DMS79 treated with DMSO at 0.1 percent for 48 hours (cell line): ENCODE measurements at regions not wholly inside any gene's neighbourhood (a gene's known extent, or its start where the extent isn't known, plus 50 kb on each side); places are given as distances from the start of the nearest gene placed in this dataset.

Experiments used
- DNase-seq: peaks from one replicate; lab custom pipeline; 2025; lab: John Stamatoyannopoulos, UW

DNA sequence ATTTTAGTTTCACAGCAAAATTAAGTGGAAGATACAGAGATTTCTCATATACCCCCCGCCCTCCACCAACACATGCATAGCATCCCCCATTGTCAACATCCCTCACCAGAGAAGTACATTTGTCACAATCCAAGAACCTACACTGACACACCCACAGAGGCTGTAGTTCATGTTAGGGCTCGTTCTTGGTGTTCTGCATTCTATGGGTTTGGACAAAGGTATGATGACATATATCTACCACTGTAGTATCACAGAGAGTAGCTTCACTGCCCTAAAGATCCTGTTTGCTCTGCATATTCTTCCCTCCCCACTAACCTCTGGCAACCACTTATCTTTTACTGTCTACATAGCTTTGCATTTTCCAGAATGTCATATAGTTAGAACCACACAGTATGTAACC, 444.6 kb upstream of the DCN start:
- no peak for DNase-seq

DNA sequence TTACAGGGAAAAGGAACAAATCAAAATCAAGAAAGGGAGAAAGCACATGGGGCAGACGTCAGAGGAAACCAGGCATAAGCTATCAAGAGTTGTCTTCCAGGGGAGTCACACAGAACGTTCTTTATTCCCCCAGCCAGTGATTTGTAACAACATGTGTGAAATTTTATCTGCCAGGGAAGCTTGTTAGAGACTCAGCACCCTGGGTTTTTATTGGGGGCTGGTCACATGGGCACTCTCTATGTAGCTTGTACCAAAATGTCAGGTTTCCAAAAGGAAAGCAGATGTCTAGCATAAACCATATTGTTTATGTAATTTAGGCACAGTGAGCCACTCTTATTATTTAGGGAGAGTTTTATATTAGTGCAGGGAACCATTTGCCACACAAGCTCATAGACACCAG, 440.4 kb upstream of the DCN start:
- DNase-seq, result no peak

DNA sequence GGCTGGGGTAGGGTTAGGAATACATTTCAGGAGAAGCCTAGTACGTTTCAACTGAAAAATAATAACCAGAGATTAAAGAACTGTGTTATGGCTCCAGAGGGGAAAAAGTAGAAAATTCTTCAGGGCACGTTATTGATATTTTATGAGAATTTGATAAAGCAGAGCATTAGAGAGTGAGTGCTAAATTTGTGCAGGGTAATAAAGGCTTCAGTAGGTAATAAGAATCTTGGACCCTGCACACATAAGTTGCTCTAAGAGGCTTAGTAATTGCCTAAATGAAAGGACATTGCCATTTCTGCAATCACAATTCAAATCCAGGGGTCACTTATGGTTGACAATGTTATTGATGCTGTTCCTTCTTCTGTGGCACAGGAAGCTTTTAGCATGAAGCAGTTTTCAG, 439.4 kb upstream of the DCN start:
- no peak for DNase-seq

DNA sequence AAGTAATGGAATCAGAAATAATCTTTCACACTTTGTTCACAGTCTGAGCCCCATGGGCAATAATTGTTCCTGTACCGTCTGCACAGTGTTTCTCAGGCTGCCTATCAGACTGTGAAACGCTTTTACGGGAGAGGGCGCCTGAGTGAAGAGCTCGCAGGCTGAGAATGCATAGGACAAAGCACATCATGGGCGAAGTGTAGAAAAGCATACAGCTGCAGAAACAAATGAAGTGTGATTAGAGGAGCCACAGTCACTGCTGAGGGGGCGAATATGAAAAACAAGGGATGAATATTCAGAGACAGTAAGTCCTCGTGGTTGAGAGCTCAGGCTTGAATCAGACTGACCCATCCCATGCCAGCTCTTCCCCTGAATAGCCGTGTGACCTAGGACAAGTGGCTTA, 438.4 kb upstream of the DCN start:
- no peak for DNase-seq

DNA sequence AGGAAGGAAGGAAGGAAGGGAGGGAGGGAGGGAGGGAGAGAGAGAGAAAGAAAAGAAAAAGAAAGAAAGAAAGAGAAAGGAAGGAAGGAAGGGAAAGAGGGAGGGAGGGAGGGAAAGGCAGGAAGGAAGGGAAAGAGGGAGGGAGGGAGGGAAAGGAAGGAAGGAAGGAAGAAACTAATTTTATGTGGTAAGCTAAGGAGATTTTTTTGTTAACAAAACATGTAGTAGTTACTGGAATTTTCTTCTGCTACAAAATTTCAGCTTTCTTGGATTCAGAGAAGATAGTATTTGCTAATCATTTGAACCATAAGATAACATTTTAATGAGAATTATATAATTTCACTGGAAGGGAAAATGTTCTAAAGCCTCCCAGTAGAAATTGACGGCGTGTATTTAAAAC, 437.8 kb upstream of the DCN start:
- no peak for DNase-seq

DNA sequence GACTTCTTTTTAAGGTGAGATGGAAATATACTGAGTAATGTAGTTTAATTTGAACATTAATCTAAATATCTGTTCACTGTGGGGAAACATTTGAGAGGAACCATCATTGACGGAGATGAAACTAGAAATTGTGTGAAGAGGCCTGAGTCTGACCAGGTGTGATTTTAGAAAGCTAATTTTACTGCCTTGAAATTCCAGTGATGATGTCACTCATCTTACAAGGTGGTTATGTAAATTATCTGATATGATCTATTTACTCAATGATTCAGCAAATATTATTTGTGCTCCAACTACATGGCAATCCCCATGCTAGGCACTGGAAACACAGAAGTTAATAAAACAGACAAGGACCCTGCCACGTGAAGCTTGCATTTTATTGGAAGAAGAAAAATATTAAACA, 435.7 kb upstream of the DCN start:
- DNase-seq, result no peak

DNA sequence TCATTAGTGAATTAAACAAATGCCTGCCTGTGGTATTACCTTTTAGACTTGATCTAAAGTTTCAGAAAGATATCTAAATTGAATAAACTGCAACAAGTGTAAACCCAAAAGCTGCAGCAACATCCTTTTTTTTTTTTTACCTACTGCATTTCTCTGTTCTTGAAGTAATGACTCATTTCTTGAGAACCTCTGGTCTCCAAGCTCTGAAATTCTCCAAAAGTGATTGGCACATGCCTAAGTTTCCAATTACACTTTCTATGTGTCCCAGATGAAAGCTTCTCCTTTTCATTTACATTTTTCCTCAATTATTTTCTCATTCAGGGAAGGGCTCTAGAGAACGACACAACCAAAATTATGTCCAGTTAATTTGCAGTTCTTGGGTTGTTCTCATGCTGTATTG, 435.2 kb upstream of the DCN start:
- DNase-seq, result no peak

DNA sequence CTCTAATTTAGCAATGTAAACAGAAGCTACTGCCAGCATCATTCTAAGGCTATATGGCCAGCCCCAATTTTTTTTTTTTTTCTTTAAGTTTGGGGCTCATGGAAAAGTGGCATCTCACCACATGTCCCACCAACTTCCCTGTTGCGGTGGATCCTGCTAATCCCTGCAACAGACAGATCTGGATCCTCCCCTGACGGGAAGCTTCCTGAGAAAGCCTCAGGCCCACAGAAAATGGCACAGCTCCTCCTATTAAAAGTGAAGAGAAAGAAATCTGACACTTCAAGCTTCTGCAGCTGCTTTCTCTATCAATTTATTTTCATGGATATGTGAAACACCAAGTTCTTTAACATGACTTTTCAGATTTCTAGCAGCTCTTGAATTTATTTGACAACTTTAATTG, 433.8 kb upstream of the DCN start:
- DNase-seq, result no peak

DNA sequence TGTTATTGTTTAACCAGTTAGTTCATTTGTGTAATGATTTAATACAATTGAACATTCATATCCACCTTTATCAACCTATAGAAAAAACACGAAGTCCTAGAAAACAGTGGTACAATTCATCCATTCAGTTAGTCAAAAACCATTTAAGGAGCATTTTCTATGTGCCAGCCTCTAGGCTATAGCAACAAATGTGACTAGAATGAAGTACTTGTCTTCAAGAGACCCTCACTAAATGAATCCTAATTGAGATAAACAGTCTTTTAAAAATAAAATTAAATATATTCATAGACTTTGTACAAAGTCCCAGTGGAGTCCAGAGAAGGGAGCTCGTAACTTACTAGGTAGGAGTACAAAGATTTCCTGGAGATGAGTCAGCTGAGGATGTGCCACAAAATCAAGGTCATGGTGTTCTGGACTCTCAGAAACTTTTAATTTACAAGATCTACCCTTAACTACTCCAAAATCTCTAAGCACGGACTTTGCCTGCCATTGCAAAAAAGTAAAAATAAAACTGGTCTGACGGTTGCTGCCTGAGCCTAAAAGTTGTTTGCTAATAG, 430.7 kb upstream of the DCN start:
- DNase-seq, result no peak

DNA sequence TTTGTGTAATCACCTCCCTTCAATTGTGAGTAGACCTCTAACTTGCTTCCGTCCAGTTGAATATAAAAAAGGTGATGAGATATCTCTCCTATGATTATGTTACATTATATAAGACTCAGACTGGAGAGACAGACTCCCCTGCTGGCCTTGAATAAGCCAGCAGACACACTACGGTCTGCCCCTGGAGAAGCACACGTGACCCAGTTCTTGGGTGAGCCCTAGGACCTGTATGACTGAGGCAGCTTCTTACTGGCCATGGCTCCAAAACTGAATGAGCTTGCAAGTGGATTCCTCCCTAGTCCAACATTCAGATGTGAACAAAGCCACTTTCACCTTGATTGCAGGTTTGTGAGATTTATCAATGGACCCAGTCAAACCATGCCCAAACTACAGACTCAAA, 427.9 kb upstream of the DCN start:
- DNase-seq, result no peak

DNA sequence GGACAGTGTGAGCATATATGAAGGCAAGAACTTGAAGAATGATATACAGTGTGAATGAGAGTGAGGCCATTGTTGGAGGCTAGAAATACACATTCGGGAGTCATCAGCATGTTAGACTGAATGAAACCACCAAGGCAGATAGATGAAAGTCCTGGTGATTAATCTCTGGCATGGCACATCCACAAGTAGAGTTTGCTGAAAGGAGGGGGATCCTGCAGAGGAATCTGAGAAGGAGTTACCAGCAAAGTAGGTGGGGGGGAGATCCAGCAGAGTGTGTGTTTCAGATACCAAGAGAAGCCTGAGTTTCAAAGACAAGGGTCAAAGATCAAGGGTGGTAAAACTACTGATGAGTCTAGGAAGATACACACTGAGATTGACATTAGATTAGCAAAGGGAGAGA, 426.7 kb upstream of the DCN start:
- DNase-seq, result no peak

DNA sequence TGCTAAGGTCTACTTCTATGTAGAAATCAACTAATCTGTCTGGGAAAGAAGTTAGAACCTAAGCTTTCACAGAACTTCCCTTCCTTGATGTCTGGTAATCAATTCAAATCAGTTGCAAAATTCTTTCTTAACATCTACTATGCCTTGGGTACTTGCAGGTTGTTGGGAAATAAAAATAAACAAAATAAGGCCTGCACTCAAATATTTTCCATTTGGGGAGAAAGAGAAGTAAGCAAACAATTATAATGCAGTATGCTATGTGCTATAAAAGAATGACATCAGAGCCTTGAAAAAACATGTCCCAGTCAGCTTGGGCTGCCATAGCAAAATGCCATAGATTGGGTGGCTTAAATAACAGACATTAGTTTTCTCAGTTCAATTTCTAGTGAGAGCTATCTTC, 425.9 kb upstream of the DCN start:
- no peak for DNase-seq

DNA sequence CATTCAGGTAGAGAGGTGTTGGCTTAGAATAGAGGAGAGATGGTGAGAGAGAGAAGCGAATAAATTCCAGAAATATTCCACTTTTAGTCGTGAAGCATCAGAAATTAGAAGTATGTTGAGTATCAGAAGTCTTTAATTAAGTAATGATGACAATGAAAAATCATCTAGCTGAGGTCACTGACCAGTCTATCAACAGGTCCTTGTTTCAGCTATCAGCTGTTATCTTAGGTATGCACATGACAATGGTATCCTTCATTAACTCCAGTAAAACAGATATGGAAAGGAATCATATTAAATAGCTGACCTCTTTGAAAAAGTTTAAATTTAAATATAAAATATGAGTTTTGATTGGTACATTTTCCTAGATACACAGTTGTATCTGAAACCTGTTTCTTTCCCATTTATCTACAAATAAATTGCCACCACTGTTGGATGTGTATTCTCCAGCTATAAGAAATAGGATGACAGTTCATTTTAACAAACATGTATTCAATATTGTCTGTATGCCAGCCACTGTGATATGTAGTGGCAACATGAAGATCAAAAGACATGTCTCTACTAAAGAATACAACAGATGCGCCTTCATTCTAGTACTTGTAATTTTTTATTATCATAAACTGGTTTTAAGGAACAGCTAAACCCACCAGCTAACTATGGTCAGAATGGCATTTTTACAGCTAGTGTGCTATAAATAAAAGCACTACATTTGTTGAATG, 424.2 kb upstream of the DCN start:
- no peak for DNase-seq

DNA sequence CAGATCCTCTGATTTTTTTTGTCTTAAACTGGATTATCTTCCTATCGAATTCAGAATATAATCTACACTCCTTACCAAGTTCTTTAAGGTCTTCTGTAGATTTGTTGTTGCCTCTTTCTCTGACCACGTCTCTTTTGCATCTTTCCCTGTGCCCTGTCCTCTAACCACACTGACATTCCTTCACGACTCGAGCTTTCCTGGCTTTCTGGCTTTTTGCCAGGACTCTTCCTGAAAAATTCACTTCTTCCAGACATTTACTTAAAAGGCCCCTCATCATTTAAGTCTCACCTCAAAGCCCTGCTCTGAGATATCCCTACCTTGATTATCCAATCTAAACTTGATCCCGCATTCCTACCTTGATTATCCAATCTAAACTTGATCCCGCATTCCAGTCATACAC, 422.3 kb upstream of the DCN start:
- DNase-seq, result no peak

DNA sequence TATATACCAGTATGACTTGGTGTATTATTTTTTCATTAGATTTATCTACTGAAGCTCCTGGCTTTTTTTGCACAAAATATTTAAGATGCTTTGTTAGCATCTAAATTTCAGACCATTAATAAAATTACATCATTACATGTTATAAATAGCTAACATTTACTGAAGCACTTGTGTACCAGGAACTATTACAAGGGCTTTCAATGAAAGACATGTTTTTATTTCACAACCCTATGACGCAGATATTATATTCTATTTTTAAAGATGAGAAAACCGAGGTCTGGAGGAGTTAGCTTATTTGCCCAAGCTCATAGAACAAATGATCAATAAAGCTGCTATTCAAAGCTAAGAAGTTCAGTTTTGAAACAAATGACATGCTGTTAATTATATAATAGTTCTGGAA, 420.4 kb upstream of the DCN start:
- DNase-seq, result no peak

DNA sequence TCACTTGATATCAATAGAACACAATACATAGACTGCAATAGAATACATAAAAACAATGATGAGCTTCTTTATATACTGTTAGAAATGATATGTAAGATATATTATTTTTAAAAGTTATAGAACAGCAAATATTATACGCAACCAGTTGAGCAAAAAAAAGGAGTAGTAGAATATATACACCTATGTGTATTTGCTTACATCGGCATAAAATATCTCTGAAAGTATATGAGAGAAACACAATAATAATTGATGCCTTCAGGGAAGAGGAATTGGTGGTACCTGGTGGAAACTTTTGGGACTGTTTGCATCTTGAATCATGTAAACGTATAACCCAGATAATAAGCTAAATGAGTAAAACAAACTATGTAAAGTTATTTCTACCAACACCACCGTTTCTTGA, 418.4 kb upstream of the DCN start:
- no peak for DNase-seq

DNA sequence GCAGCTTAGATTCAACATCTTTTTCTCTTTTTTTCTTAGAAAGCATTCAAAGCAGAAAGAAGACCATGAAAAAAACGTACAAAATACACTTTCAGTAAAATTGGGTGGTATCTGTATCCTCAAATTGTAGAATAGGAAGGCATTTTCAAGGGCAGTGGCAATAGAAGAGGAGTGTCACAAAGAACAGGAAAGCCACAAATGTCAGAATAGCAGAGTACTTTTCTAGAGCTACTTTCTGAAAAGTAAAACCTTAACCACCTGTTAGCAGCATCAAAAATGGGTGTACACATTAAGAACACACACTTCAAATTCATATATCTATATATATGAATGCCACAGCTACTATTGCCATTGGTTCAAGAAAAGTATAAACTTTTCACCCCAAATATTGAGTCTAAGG, 412.1 kb upstream of the DCN start:
- DNase-seq, result no peak

DNA sequence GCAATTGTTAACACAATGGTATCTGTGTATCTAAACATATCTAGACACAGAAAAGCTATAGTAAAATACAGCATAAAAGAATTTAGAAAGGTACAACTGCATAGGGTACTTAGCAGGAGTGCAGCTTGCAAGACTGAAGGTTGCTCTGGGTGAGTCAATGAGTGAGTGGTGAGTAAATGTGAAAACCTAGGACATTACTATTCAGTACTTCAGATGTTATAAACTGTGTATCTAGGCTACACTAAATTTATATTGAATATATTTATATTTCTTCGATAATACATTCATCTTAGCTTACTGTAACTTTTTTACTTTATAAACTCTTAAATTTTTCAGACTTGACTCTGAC, 409.0 kb upstream of the DCN start:
- DNase-seq, result no peak

DNA sequence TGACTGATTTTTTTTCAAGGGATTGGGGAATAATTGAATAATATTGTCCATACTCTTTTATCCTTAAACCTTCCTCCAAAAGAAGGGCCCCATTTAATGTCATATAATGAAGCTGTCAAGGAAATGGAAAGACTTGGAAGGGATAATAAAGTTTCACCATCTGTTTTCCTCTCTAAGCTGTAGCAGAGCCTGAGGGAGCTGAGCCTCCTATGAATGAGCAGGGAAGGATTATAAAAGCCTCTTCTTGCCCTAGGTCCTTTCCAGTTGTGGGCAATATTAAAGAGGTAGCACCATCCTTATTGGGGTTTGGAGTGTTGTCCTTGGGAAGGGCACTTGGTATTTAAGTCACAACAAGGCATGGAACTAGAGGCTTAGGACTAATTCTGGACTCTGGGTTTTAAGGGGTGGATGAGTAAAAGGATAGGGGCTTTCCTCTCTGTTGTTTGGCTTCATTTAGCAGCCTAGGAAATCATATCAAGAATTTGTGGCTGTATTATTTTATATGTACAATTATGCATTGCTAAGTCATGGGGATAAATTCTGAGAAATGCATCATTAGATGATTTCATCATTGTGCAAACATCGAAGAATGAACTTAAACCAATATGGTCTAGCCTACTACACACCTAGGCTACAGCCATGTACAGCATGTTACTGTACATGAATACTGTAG, 408.5 kb upstream of the DCN start:
- no peak for DNase-seq

DNA sequence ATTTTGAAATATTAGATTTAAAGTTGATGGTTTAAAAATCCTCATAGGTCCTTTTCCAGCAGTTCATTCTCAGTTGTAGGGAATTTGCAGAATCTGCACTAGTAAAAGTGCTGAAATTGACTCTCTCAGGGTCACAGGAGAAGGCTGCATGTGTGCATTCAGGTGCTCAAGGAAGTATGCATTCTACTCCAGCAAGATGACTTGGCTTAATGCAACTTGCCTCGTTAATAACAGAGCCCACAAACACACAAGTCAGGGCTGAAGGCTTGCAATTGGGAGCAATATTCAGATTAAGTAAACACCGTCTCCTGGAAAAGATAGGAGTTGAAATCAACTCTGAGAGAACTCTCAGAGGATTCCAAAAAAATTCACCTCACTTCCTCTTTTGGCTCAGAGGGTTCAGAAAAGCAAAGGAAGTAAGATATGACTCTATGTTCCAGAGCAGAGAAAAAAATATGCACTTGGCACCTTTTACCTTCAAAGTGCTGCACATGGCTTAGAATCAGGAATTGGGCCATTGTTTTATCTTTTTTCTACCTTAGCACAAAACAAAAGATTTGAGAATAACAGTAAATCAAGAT, 406.3 kb upstream of the DCN start:
- DNase-seq, result no peak

DNA sequence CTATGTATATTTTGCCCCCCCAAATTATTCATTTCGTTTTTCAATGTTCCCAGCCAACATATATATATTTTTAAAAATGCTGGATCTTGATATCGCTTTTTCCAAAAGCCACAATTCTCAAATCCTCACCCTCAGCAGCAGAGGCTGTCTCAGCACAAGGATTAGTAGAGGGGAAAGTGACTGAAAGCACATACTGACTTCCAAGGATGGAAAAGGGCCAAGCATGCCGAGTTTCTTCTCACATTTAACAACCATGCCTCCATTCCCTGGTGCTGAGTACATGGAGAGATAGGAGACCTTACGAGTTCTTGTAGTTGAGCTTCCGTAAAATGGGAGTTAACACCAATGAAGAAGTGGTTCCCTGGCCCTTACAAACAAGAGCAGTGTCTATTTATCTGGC, 403.4 kb upstream of the DCN start:
- DNase-seq, result no peak

DNA sequence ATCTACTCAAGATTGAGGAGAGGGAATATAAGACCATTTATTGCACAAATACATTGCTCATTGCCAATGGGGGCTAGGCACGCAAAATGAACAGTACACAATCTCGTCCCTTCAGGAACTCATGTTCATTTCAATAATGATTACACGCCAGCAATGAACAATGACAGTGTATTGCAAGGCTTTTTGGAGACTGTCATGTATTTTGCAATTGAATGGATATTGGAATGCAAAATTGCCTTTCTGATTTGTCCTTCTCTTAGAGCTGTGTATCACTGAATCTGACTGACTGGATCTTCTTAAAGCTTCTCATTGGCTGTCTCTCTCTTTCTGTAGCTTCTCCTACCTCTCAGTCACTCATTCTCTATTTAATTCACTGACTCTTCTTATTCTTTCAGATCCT, 400.2 kb upstream of the DCN start:
- no peak for DNase-seq

DNA sequence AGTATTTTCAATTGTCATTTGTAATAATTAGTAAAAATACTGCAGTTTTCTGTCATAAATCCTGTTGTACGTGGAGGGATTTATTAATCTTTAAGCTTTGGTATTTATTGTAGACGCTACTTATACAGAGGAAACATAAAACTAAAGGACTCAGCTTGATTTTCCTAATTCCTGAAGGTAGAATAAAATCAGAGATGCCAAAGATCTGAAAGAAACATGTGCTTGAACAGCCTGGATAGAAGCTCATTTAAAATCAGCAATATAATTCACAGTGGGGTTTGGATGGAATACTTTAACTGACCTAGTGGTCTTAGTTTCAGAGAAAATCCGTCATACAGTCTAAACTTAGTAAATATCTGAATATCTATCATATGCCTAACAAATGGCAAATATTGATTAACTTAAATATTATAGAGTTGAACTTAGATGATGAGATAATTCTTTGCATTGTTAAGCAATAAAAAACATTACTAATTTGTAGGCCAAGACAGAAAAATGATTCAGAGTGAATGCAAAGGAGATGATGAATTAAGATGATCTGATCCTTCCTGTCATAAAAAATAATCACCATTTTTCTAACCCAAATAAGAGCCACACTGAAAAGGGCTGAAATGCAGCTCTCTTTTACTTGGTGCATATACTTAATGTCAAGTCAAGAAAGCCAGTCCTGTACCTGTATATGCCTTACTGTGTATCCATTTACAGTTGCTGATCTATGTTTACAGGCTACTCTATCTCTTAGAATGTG, 397.1 kb upstream of the DCN start:
- no peak for DNase-seq
